Large intestine (tissue), 3 donors: ENCODE measurements at regions not wholly inside any gene's neighbourhood (a gene's known extent, or its start where the extent isn't known, plus 50 kb on each side); places are given as distances from the start of the nearest gene placed in this dataset.
A peak's percentile ranks its signal among the peaks of the same experiment; 100 is the strongest.

Experiments
- DNase-seq, 2 donors: peaks; one replicate each; pipeline versions ENCODE4 v3.0.0 to v3.0.0-alpha.2; 2013
- H3K27ac ChIP-seq: one replicate; pipeline ENCODE4 v1.5.1; 2013; ENCODE audit warnings: low read length
- H3K27me3 ChIP-seq: 2 replicates; pipeline ENCODE4 v1.6.1; 2013; ENCODE audit warnings: low read length; ENCODE audit not compliant: control insufficient read depth, insufficient read depth
- H3K36me3 ChIP-seq: 2 replicates; pipeline ENCODE4 v1.6.1; 2013; ENCODE audit warnings: low read length; ENCODE audit not compliant: control insufficient read depth, insufficient read depth
- H3K4me1 ChIP-seq: one replicate; pipeline ENCODE4 v1.6.1; 2013; ENCODE audit warnings: low read length; ENCODE audit not compliant: control insufficient read depth, insufficient read depth
- H3K4me3 ChIP-seq: one replicate; pipeline ENCODE4 v1.5.1; 2013; ENCODE audit warnings: low read length
- H3K9me3 ChIP-seq: one replicate; pipeline ENCODE4 v1.6.1; 2013; ENCODE audit warnings: mild to moderate bottlenecking, low read depth, low read length, moderate library complexity; ENCODE audit not compliant: control insufficient read depth
- WGBS: methylation state at CpG from one replicate; pipeline ENCODE4 v1.1.5; 2013; ENCODE audit warnings: low lambda C conversion rate; ENCODE audit not compliant: insufficient coverage; 5-methylcytosine and 5-hydroxymethylcytosine counted together

DNA sequence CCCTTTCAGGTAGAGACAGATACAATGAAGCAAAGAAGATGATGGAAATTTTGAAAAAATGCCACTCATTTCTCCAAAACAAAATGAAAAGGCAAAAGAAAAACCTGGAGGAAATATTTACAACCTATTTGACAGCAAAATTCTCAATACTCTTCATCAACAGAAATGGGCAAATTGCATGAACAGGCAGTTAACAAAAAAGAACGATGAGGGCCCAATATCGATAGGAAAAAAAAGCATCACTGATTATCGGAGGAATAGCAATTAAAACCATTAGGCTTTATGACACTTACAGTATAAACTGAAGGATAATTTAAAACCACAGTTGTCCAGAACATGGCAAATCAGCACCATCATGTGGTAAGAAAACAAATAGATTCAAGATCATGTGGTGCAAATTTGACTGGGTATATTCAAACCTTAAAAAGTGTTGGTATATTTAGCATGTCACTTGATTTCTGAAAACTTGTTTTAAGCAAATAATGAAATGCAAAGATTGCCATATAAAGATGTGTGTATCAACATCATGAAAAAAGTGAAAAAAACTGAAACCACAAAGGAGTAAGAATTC, 222.9 kb downstream of the BRD1 start:
- WGBS = 90% methylated on average over 3 of the region's 3 CpGs
- DNase-seq = no peak
- H3K27ac ChIP-seq = no peak overlapping the region
- H3K4me1 ChIP-seq = no peaks in the 10 kb centered on the region
- no peaks in the 10 kb centered on the region for H3K27me3 ChIP-seq
- peaks cover 3% of the 10 kb centered on the region for H3K9me3 ChIP-seq
- H3K36me3 ChIP-seq = no peaks in the 10 kb centered on the region
- H3K4me3 ChIP-seq = no peak overlapping the region

DNA sequence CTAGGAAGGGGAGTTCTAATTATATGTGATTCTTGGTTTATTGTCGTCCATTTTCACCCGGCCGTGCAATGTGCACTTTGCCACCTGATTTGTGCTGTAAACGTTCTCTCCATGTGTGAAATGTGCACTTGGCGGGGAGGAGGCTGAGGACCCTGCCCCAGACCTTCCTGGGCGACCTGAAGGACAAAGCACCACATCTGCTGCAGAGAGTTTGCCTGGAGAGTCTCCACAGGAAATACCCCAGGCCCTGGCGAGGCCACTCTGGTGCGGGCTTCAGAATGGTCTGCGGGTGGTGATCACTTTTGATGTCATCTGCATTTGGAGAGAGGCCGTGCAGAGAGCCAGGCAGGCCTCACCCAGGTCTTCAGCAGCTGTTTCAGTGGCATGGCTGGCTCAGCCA, 224.7 kb downstream of the BRD1 start:
- Histone ChIP-seq H3K36me3 (no peaks in the 10 kb centered on the region), H3K27ac (no peak overlapping the region), H3K9me3 (peaks cover 3% of the 10 kb centered on the region), H3K27me3 (no peaks in the 10 kb centered on the region), H3K4me3 (no peak overlapping the region), H3K4me1 (no peaks in the 10 kb centered on the region)
- DNase-seq = no peak
- no CpG with 5 or more reads among the region's 10 CpGs for WGBS

DNA sequence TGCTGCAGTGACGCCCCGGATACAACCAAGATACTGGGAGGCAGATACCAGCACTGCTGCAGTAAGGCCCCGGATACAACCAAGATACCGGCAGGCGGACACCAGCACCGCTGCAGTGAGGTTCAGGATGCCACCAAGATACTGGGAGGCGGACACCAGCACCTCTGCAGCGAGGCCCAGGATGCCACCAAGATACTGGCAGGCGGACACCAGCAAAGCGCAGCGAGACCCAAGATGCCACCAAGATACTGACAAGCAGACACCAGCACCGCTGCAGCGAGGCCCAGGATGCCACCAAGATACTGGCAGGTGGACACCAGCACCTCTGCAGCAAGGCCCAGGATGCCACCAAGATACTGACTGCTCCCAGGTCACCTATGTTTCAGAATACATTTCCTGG, 225.2 kb downstream of the BRD1 start:
- Histone ChIP-seq H3K4me3 (no peak overlapping the region), H3K27ac (no peak overlapping the region), H3K27me3 (no peaks in the 10 kb centered on the region), H3K36me3 (no peaks in the 10 kb centered on the region), H3K9me3 (peaks cover 3% of the 10 kb centered on the region), H3K4me1 (no peaks in the 10 kb centered on the region)
- no CpG with 5 or more reads among the region's 13 CpGs for WGBS
- no peak for DNase-seq

DNA sequence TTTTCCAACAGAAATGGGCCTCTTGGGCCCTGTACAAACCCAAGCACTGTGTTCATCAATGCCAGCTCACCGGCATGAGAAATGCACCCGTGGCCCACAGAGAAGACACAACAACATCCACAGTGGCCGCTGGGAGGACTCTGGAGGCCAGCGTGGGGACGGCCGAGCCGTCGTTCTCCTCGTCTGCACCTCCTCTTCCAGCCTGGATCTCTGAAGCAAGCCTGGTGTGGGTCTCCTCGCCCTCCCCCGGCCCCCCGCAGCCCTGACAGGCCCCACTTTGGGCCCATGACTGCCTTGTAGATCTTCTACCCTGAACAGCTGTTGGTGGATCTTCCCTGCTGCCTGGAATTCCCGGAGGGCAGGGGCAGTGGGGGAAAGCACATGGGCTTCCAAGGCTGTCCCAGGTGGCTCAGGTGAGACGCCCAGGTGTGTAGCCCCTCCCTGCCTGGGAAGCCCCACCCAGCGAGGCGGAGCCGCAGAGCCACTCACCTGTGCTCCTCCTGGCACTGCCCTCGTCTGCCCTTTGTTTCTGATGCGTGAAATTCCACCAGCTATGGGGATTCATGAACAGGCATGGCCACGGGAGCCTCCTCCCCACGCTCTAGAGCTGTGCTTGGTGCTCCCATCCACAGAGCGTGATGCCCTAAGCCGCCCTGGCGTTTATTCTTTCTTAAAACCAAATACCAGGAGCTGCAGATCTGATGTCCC, 225.9 kb downstream of the BRD1 start:
- no peak for DNase-seq
- WGBS = no CpG with 5 or more reads among the region's 24 CpGs
- Histone ChIP-seq H3K9me3 (peaks cover 3% of the 10 kb centered on the region), H3K27ac (no peak overlapping the region), H3K4me1 (no peaks in the 10 kb centered on the region), H3K36me3 (no peaks in the 10 kb centered on the region), H3K4me3 (no peak overlapping the region), H3K27me3 (no peaks in the 10 kb centered on the region)

DNA sequence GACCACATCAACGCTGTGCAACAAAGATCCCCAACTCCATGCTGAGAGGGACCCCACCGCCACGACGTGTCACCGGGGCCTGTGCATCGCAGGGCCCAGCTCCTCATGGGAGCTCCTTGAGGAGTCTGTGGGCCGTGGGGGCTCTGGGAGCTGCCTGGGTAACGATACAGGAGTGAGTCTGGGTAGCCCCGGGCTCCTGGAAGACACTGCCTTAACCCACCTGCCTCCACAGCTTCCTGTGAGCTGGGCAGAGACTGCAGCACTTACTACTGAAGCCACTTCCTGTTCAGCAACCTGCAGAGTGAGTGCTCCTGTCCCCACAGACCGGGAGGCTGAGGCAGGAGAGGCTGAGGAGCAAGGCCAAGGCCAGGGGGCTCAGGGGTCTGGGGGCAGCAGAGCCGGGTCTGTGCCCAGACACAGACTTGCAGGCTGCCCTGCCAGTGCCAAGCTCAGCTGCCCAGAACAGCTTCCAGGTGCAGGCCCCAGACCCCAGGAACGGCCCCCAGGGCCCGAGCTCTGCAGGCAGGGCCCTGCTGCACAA, 226.7 kb downstream of the BRD1 start:
- Histone ChIP-seq H3K4me1 (no peaks in the 10 kb centered on the region), H3K9me3 (peaks cover 3% of the 10 kb centered on the region), H3K27ac (no peak overlapping the region), H3K27me3 (no peaks in the 10 kb centered on the region), H3K36me3 (no peaks in the 10 kb centered on the region), H3K4me3 (no peak overlapping the region)
- no peak for DNase-seq
- no CpG with 5 or more reads among the region's 13 CpGs for WGBS

DNA sequence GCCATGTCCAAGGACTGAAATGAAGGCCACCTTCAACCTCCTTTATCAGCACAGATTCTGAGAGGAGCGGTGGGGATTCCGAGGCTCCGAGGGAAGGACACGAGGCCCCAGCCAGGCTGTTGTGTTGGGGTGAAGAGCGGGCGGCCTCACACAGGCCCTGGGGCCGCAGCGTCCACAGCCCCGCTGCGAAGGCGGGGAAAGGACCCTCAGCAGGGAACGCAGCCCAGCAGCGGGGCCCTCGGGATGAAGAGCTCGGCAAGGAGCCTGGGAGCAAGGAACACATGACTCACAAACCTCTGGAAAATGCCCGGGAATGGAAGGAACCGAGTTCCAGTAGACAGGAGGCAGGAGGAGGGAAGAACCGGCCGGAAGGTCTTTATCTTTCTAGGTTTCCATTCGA, 227.2 kb downstream of the BRD1 start:
- no peak for DNase-seq
- H3K36me3 ChIP-seq = no peaks in the 10 kb centered on the region
- no peaks in the 10 kb centered on the region for H3K4me1 ChIP-seq
- H3K4me3 ChIP-seq = no peak overlapping the region
- peaks cover 3% of the 10 kb centered on the region for H3K9me3 ChIP-seq
- no peak overlapping the region for H3K27ac ChIP-seq
- no peaks in the 10 kb centered on the region for H3K27me3 ChIP-seq
- no CpG with 5 or more reads among the region's 20 CpGs for WGBS

DNA sequence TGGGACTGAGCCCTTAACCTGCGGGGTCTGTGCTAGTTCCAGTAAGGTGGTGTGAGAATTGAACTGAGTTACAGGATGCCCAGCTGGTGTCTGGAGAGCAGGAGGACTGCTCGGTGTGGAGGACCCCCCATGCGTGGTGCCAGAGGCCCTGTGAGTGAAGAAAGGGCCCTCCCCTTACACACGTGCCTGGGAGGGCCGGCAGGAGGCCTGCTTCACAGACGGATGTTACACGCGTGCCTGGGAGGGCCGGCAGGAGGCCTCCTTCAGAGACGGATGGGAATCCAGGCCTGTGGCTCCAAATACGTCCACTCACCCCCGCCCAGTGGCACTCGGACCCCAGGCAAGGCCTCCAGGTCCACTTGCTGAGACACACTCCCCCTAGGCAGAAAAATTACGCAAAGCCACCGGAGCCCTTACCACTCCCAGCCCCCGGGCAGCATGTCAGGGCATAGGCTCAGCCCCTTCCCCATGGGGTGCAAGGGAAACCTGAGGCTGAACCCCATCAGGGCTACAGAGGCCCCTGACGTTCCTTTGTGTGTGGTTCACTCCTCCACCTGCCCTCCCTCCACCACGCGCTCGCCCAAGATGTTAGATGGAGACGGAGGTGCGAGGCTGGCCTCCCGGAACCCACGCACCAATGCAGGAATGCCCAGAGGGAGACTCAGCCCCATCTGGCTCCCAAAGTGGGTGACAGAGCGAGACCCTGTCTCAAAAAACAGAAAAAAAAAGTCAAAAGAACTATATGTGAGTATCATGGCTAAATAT, 227.8 kb downstream of the BRD1 start:
- Histone ChIP-seq H3K27me3 (no peaks in the 10 kb centered on the region), H3K4me3 (no peak overlapping the region), H3K4me1 (no peaks in the 10 kb centered on the region), H3K27ac (no peak overlapping the region), H3K36me3 (no peaks in the 10 kb centered on the region), H3K9me3 (peaks cover 3% of the 10 kb centered on the region)
- DNase-seq = peak in 1 of 2 donors; percentile 14
- 29% methylated on average over 1 of the region's 25 CpGs for WGBS

DNA sequence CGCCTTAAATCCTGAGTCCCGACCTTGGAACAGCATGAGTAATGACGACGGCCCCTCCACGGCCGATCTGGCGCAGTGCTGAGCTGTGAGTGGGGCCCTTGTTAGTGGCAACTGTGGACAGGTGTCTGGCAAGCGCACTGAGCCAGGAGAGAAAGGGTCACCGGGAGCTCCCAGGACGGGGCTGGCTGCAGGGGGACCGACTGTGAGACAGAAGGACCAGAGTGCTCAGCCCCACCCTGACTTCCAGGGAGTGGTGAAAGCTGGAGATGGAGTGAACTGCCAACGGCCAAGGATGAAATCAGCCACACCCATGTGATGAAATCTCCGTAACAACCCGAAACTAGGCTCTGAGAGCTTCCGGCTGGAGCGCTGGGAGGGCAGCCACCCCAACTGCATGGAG, 228.6 kb downstream of the BRD1 start:
- no peak for DNase-seq
- Histone ChIP-seq H3K27ac (no peak overlapping the region), H3K27me3 (no peaks in the 10 kb centered on the region), H3K9me3 (peaks cover 3% of the 10 kb centered on the region), H3K36me3 (no peaks in the 10 kb centered on the region), H3K4me1 (no peaks in the 10 kb centered on the region), H3K4me3 (no peak overlapping the region)
- WGBS = 100% methylated on average over 1 of the region's 16 CpGs

DNA sequence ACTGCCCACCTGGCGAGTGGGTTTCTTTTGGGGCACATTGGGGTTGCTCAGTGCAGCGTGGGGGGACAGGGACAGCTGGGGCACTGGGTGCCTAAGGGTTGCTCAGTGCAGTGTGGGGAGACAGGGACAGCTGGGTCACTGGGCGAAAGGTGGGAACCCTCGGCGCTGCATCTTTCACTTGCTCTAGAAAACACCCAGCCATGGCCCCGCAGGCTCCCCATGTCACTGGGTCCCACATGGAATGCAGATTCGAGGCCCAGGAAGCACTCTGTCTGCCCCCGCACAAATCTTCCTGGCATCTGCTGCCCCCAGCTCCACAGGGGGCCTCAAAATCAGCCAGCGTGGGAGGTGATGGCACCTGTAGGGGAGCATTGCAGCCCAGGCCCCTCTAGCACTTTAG, 229.3 kb downstream of the BRD1 start:
- DNase-seq = no peak
- no peak overlapping the region for H3K27ac ChIP-seq
- H3K9me3 ChIP-seq = peaks cover 3% of the 10 kb centered on the region
- H3K4me3 ChIP-seq = no peak overlapping the region
- H3K4me1 ChIP-seq = no peaks in the 10 kb centered on the region
- no CpG with 5 or more reads among the region's 9 CpGs for WGBS
- H3K36me3 ChIP-seq = no peaks in the 10 kb centered on the region
- H3K27me3 ChIP-seq = no peaks in the 10 kb centered on the region

DNA sequence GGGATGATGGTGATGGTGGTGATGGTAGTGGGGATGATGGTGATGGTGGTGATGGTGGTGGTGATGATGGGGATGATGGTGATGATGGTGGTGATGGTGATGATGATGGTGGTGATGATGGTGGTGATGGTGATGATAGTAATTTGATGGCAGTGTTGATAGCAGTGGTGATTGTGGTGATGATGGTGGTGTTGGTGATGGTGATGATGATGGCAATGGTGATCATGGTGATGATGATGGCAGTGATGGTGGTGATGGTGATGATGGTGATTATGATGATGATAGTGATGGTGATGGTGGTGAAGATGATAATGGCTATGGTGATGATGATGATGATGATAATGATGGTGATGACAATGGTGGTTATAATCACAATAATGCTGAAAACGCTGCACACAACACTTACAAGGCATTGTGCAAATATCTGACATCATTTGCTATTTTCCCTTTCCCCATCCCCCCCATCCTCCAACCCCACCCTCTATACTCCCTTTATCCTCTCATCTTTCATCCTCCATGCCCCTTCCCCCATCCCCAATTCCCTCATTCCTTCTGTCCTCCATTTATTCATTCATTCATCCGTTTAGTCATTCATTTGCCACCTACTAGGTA, 230.1 kb downstream of the BRD1 start:
- no peak for DNase-seq
- H3K9me3 ChIP-seq = peaks cover 3% of the 10 kb centered on the region
- no peaks in the 10 kb centered on the region for H3K27me3 ChIP-seq
- H3K4me3 ChIP-seq = no peak overlapping the region
- no peaks in the 10 kb centered on the region for H3K4me1 ChIP-seq
- no peaks in the 10 kb centered on the region for H3K36me3 ChIP-seq
- WGBS = 82% methylated on average over 2 of the region's 2 CpGs
- H3K27ac ChIP-seq = no peak overlapping the region
